HG02970 (cell line): ENCODE measurements at regions not wholly inside any gene's neighbourhood (a gene's known extent, or its start where the extent isn't known, plus 50 kb on each side); places are given as distances from the start of the nearest gene placed in this dataset.

Experiments used
- ATAC-seq: cut with Tn5 transposase; IDR thresholded peaks from one replicate; pipeline ENCODE4 v1.9.1; 2021; ENCODE audit warnings: mild to moderate bottlenecking, moderate library complexity, moderate number of reproducible peaks; ENCODE audit not compliant: unreplicated experiment, low FRiP score

- no peak for ATAC-seq
Observed at GRCh38 chr12:94760786-94761185, 110.4 kb upstream of the TMCC3 start.

- ATAC-seq, result no peak
Observed at GRCh38 chr12:94756789-94757188, 106.4 kb upstream of the TMCC3 start.

GRCh38 chr12:94755598-94755997 is 105.2 kb upstream of the TMCC3 start:
- ATAC-seq, result no peak

GRCh38 chr12:94754653-94755052 is 104.3 kb upstream of the TMCC3 start:
- ATAC-seq, result no peak

- ATAC-seq, result no peak
Observed at GRCh38 chr12:94753036-94753679, 102.8 kb upstream of the TMCC3 start.

GRCh38 chr12:94750864-94751263 is 100.5 kb upstream of the TMCC3 start:
- no peak for ATAC-seq

GRCh38 chr12:94749890-94750289 is 99.5 kb upstream of the TMCC3 start:
- ATAC-seq, result no peak

GRCh38 chr12:94749455-94749854 is 99.1 kb upstream of the TMCC3 start:
- ATAC-seq, result no peak

- no peak for ATAC-seq
Observed at GRCh38 chr12:94748726-94749421, 98.5 kb upstream of the TMCC3 start.

- no peak for ATAC-seq
Observed at GRCh38 chr12:94745562-94745961, 95.2 kb upstream of the TMCC3 start.

- ATAC-seq, result no peak
Observed at GRCh38 chr12:94743174-94743573, 92.8 kb upstream of the TMCC3 start.

GRCh38 chr12:94740601-94741362 is 90.4 kb upstream of the TMCC3 start:
- ATAC-seq, result no peak

- ATAC-seq, result no peak
Observed at GRCh38 chr12:94736820-94737219, 86.5 kb upstream of the TMCC3 start.

- ATAC-seq, result no peak
Observed at GRCh38 chr12:94736004-94736403, 85.6 kb upstream of the TMCC3 start.

- ATAC-seq, result no peak
Observed at GRCh38 chr12:94733727-94734126, 83.4 kb upstream of the TMCC3 start.

GRCh38 chr12:94732367-94732990 is 82.1 kb upstream of the TMCC3 start:
- ATAC-seq, result no peak

- ATAC-seq, result no peak
Observed at GRCh38 chr12:94731733-94732360, 81.5 kb upstream of the TMCC3 start.

GRCh38 chr12:94730847-94731246 is 80.5 kb upstream of the TMCC3 start:
- no peak for ATAC-seq

- ATAC-seq, result no peak
Observed at GRCh38 chr12:94726236-94726835, 76.0 kb upstream of the TMCC3 start.
